ENCODE measurements at regions not wholly inside any gene's neighbourhood (a gene's known extent, or its start where the extent isn't known, plus 50 kb on each side); places are given as distances from the start of the nearest gene placed in this dataset.

- Histone ChIP-seq H3K9ac (ENCODE audit: low read depth, low read length) (no peak overlapping the region), H3K4me1 (ENCODE audit: control insufficient read depth, insufficient read depth, low read length) (peaks cover 6% of the 10 kb centered on the region), H3K4me3 (ENCODE audit: low read depth, low read length) (no peak overlapping the region), H3K9me3 (ENCODE audit: control insufficient read depth, insufficient read depth, low read length) (no peaks in the 10 kb centered on the region), H3K36me3 (ENCODE audit: control insufficient read depth, insufficient read depth, low read length) (no peaks in the 10 kb centered on the region), H3K27me3 (ENCODE audit: control insufficient read depth, insufficient read depth, low read length) (no peaks in the 10 kb centered on the region)
These were observed 74.7 kb downstream of the BUD13 start for GRCh38 chr11:116698080-116698479.

DNA sequence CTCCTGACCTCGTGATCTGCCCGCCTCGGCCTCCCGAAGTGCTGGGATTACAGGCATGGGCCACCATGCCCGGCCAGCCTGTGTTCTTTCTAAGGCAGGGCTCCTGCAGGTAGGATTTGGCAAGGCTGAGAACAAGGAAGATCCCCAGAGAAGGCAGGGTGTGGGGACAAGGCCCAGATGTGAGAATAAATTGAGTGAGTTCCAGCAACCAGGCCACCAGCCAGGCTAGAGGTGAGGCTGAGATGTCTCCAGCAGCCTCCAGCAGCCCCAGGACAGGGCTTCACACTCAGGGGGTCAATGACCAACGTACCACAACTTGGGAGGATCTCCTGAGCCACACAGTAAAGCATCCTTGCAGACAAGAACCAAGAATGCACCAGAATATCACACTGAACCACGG lies 75.1 kb downstream of the BUD13 start:
- H3K27me3 ChIP-seq (ENCODE audit: control insufficient read depth, insufficient read depth, low read length): no peaks in the 10 kb centered on the region
- H3K9ac ChIP-seq (ENCODE audit: low read depth, low read length): no peak overlapping the region
- H3K36me3 ChIP-seq (ENCODE audit: control insufficient read depth, insufficient read depth, low read length): no peaks in the 10 kb centered on the region
- H3K4me3 ChIP-seq (ENCODE audit: low read depth, low read length): no peak overlapping the region
- peaks cover 3% of the 10 kb centered on the region for H3K4me1 ChIP-seq (ENCODE audit: control insufficient read depth, insufficient read depth, low read length)
- no peaks in the 10 kb centered on the region for H3K9me3 ChIP-seq (ENCODE audit: control insufficient read depth, insufficient read depth, low read length)

DNA sequence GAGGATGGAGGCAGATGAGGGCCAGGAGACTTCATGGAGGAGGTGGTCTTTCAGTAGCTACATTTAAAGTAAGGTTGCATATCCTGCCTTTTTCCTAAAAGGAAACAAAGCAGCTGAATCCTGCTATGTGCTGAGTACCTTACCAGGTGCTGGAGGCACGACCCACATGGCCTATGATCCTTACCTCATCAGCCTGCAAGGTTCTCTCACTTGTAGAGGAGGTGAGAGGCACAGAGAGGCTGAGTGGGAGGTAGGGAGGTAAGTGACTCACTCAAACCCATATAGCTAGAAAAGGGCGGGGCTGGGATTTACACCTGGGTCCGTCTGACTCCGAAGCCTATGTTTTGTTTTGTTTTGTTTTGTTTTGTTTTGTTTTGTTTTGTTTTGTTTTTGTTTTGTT lies 75.8 kb downstream of the BUD13 start:
- Histone ChIP-seq H3K36me3 (ENCODE audit: control insufficient read depth, insufficient read depth, low read length) (no peaks in the 10 kb centered on the region), H3K9ac (ENCODE audit: low read depth, low read length) (no peak overlapping the region), H3K4me1 (ENCODE audit: control insufficient read depth, insufficient read depth, low read length) (peaks cover 3% of the 10 kb centered on the region), H3K4me3 (ENCODE audit: low read depth, low read length) (no peak overlapping the region), H3K9me3 (ENCODE audit: control insufficient read depth, insufficient read depth, low read length) (no peaks in the 10 kb centered on the region), H3K27me3 (ENCODE audit: control insufficient read depth, insufficient read depth, low read length) (no peaks in the 10 kb centered on the region)

DNA sequence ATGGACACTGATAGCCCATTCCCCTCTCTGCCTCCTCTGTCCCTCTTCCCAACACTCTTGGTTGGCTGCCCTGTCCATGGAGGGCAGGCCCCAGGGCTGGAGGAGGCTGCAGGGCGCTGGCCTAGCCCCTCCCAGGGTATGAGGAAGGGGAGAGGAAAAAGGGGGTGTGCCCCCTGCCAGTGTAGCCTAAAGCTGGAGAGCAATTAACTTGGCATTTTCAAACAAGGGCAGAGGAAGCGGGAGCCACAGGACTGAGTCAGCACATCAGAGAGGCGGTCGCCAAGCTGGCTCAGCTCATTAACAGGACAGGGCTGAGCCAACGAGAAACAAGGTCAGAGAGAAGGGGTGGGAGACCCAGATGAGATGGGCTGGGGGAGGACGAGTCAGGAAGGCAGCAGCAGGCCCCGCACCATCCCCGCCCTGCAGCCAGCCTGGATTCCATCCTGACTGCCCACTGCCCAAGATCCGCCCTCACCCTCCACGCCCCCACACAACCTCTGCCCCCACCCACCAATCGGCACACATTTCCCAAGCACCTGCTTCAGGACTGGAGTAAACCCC lies 76.3 kb downstream of the BUD13 start:
- Histone ChIP-seq H3K4me1 (ENCODE audit: control insufficient read depth, insufficient read depth, low read length) (peaks cover 3% of the 10 kb centered on the region), H3K27me3 (ENCODE audit: control insufficient read depth, insufficient read depth, low read length) (no peaks in the 10 kb centered on the region), H3K9ac (ENCODE audit: low read depth, low read length) (no peak overlapping the region), H3K9me3 (ENCODE audit: control insufficient read depth, insufficient read depth, low read length) (no peaks in the 10 kb centered on the region), H3K36me3 (ENCODE audit: control insufficient read depth, insufficient read depth, low read length) (no peaks in the 10 kb centered on the region), H3K4me3 (ENCODE audit: low read depth, low read length) (no peak overlapping the region)

DNA sequence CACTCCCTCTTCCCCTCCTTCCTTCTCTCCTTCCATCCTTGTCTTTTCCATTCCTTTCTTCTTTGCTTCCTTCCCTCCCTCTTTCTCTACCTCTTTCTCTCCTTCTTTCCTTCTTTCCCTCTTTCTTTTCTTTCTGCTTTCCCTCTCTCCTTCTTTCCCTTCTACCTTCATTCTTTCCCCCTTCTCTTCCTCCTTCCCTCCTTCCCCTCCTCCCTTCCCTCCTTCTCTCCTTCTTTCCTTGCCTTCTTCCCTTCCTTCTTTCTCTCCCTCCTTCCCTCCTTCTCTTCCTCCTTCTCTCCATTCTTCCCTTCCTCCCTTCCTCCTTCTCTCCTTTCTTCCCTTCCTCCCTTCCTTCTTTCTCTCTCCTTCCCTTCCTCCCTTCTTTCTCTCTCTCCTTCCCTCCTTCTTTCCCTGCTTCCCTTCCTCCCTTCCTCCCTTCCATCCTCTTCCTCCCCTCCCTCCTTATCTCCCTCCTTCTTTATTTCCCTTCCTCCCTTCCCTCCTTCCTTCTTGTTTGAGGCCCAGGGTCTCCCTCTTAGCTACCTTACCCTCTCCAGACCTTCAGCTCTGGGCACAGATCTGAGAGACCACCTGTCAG lies 77.0 kb downstream of the BUD13 start:
- H3K9me3 ChIP-seq (ENCODE audit: control insufficient read depth, insufficient read depth, low read length): no peaks in the 10 kb centered on the region
- no peaks in the 10 kb centered on the region for H3K36me3 ChIP-seq (ENCODE audit: control insufficient read depth, insufficient read depth, low read length)
- no peak overlapping the region for H3K4me3 ChIP-seq (ENCODE audit: low read depth, low read length)
- H3K4me1 ChIP-seq (ENCODE audit: control insufficient read depth, insufficient read depth, low read length): peaks cover 3% of the 10 kb centered on the region
- H3K27me3 ChIP-seq (ENCODE audit: control insufficient read depth, insufficient read depth, low read length): no peaks in the 10 kb centered on the region
- H3K9ac ChIP-seq (ENCODE audit: low read depth, low read length): no peak overlapping the region

GRCh38 chr11:116694815-116695590 lies 77.8 kb downstream of the BUD13 start:
- no peak overlapping the region for H3K9ac ChIP-seq (ENCODE audit: low read depth, low read length)
- H3K4me3 ChIP-seq (ENCODE audit: low read depth, low read length): no peak overlapping the region
- no peaks in the 10 kb centered on the region for H3K9me3 ChIP-seq (ENCODE audit: control insufficient read depth, insufficient read depth, low read length)
- H3K36me3 ChIP-seq (ENCODE audit: control insufficient read depth, insufficient read depth, low read length): no peaks in the 10 kb centered on the region
- H3K27me3 ChIP-seq (ENCODE audit: control insufficient read depth, insufficient read depth, low read length): no peaks in the 10 kb centered on the region
- H3K4me1 ChIP-seq (ENCODE audit: control insufficient read depth, insufficient read depth, low read length): peaks cover 3% of the 10 kb centered on the region

- Histone ChIP-seq H3K36me3 (ENCODE audit: control insufficient read depth, insufficient read depth, low read length) (no peaks in the 10 kb centered on the region), H3K9ac (ENCODE audit: low read depth, low read length) (no peak overlapping the region), H3K4me3 (ENCODE audit: low read depth, low read length) (no peak overlapping the region), H3K9me3 (ENCODE audit: control insufficient read depth, insufficient read depth, low read length) (no peaks in the 10 kb centered on the region), H3K27me3 (ENCODE audit: control insufficient read depth, insufficient read depth, low read length) (no peaks in the 10 kb centered on the region), H3K4me1 (ENCODE audit: control insufficient read depth, insufficient read depth, low read length) (peaks cover 3% of the 10 kb centered on the region)
These were observed 78.5 kb downstream of the BUD13 start for GRCh38 chr11:116694349-116694725.

DNA sequence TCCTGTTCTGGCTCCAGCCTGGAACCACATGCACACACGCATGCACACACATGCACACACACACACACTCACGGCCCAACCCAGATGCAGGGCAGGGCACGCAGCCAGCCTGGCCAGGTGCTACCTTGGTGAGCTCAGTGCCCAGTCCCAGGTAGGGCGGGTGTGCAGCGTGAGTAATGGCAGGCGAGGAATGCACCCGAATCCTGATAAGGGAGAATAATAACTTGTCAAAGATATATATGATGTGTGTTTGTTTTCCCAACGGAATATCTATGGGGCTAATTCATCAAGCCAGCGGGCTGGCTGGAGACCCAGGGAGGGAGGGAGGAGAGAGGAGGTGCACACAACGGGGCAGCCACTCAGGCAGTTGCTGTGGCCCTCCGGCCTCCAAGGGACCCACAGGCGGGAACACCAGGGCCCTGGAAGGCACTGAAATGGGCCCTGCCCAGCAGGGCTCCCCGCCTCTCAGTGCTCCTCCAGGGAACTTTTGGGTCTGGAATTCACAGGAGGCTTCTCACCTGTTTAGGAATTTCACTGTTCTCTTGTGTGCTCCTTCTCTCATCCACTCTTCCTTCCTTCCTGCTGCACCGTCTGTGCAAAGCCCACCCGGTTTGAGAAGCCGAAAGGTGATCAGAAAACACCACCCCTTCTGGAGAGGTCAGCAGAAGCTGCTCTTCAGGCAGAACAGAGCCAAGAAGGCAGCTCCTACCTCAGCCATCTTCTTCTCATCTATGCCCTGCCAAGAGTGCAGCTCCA lies 79.0 kb downstream of the BUD13 start:
- Histone ChIP-seq H3K4me1 (ENCODE audit: control insufficient read depth, insufficient read depth, low read length) (peaks cover 3% of the 10 kb centered on the region), H3K4me3 (ENCODE audit: low read depth, low read length) (no peak overlapping the region), H3K9ac (ENCODE audit: low read depth, low read length) (no peak overlapping the region), H3K36me3 (ENCODE audit: control insufficient read depth, insufficient read depth, low read length) (no peaks in the 10 kb centered on the region), H3K9me3 (ENCODE audit: control insufficient read depth, insufficient read depth, low read length) (no peaks in the 10 kb centered on the region), H3K27me3 (ENCODE audit: control insufficient read depth, insufficient read depth, low read length) (no peaks in the 10 kb centered on the region)

GRCh38 chr11:116693102-116693570 lies 79.7 kb downstream of the BUD13 start:
- H3K36me3 ChIP-seq (ENCODE audit: control insufficient read depth, insufficient read depth, low read length): no peaks in the 10 kb centered on the region
- H3K27me3 ChIP-seq (ENCODE audit: control insufficient read depth, insufficient read depth, low read length): no peaks in the 10 kb centered on the region
- no peak overlapping the region for H3K4me3 ChIP-seq (ENCODE audit: low read depth, low read length)
- no peak overlapping the region for H3K9ac ChIP-seq (ENCODE audit: low read depth, low read length)
- peaks cover 7% of the 10 kb centered on the region for H3K4me1 ChIP-seq (ENCODE audit: control insufficient read depth, insufficient read depth, low read length)
- H3K9me3 ChIP-seq (ENCODE audit: control insufficient read depth, insufficient read depth, low read length): no peaks in the 10 kb centered on the region

- Histone ChIP-seq H3K4me1 (ENCODE audit: control insufficient read depth, insufficient read depth, low read length) (peaks cover 12% of the 10 kb centered on the region), H3K27me3 (ENCODE audit: control insufficient read depth, insufficient read depth, low read length) (no peaks in the 10 kb centered on the region), H3K36me3 (ENCODE audit: control insufficient read depth, insufficient read depth, low read length) (no peaks in the 10 kb centered on the region), H3K9me3 (ENCODE audit: control insufficient read depth, insufficient read depth, low read length) (no peaks in the 10 kb centered on the region), H3K9ac (ENCODE audit: low read depth, low read length) (no peak overlapping the region), H3K4me3 (ENCODE audit: low read depth, low read length) (no peak overlapping the region)
These were observed 80.3 kb downstream of the BUD13 start for GRCh38 chr11:116692318-116693101.

- Histone ChIP-seq H3K9me3 (ENCODE audit: control insufficient read depth, insufficient read depth, low read length) (no peaks in the 10 kb centered on the region), H3K4me3 (ENCODE audit: low read depth, low read length) (no peak overlapping the region), H3K36me3 (ENCODE audit: control insufficient read depth, insufficient read depth, low read length) (no peaks in the 10 kb centered on the region), H3K9ac (ENCODE audit: low read depth, low read length) (no peak overlapping the region), H3K4me1 (ENCODE audit: control insufficient read depth, insufficient read depth, low read length) (peaks cover 13% of the 10 kb centered on the region), H3K27me3 (ENCODE audit: control insufficient read depth, insufficient read depth, low read length) (no peaks in the 10 kb centered on the region)
These were observed 81.0 kb downstream of the BUD13 start for GRCh38 chr11:116691771-116692177.
